MCF 10A (cell line): ENCODE measurements at regions not wholly inside any gene's neighbourhood (a gene's known extent, or its start where the extent isn't known, plus 50 kb on each side); places are given as distances from the start of the nearest gene placed in this dataset.

ENCODE experiments used
- BruUV-seq: library from RNA; stranded (reverse); fragments of 400-500 nt; replicated peaks from 2 replicates; lab custom pipeline; 2021; lab: Mats Ljungman, UMichigan
- CTCF ChIA-PET: fragments of 300-600 bp; sonication (Branson Sonifier 250); formaldehyde crosslinking; extraction: SDS; loops from one replicate; lab custom pipeline; 2021; ENCODE audit warnings: antibody characterized with exemption, inconsistent platforms; lab: Yijun Ruan, JAX
- POLR2A ChIA-PET: fragments of 300-600, 350-650 bp; sonication (Branson Sonifier 250); formaldehyde crosslinking; extraction: SDS; loops from one replicate; lab custom pipeline; 2020; ENCODE audit warnings: antibody characterized with exemption, inconsistent platforms; lab: Yijun Ruan, JAX
- DNase-seq: peaks from one replicate; pipeline ENCODE4 v3.0.0-alpha.2; 2018; ENCODE audit not compliant: unreplicated experiment
- H3K27ac Mint-ChIP-seq: one replicate; pipeline ENCODE4 v1.8.0; 2022; ENCODE audit warnings: mild to moderate bottlenecking, low read depth, mixed read lengths; ENCODE audit not compliant: unreplicated experiment
- H3K27me3 Mint-ChIP-seq: one replicate; pipeline ENCODE4 v1.8.0; 2022; ENCODE audit warnings: mixed read lengths; ENCODE audit not compliant: insufficient read depth, unreplicated experiment
- H3K36me3 Mint-ChIP-seq: one replicate; pipeline ENCODE4 v1.8.0; 2022; ENCODE audit warnings: mild to moderate bottlenecking, moderate library complexity, mixed read lengths; ENCODE audit not compliant: insufficient read depth, unreplicated experiment
- H3K4me1 Mint-ChIP-seq: one replicate; pipeline ENCODE4 v1.8.0; 2022; ENCODE audit warnings: mixed read lengths; ENCODE audit not compliant: insufficient read depth, unreplicated experiment
- H3K4me3 Mint-ChIP-seq: one replicate; pipeline ENCODE4 v1.8.0; 2022; ENCODE audit warnings: mild to moderate bottlenecking, moderate library complexity, mixed read lengths; ENCODE audit not compliant: unreplicated experiment
- H3K9me3 Mint-ChIP-seq: one replicate; pipeline ENCODE4 v1.8.0; 2022; ENCODE audit warnings: mixed read lengths; ENCODE audit not compliant: unreplicated experiment
- CTCF ChIP-seq: fragments of 200-600 bp; IDR thresholded peaks from one replicate; pipeline ENCODE4 v1.8.0; 2022; ENCODE audit warnings: antibody characterized with exemption, mild to moderate bottlenecking; ENCODE audit not compliant: unreplicated experiment
- intact Hi-C: fragments of 100-400 bp; cut with micrococcal nuclease; formaldehyde crosslinking; loops from 2 replicates; pipeline ENCODE4 v1.14.1; 2022

GRCh38 chr6:168181316-168181715 lies 102.3 kb upstream of the FRMD1 start:
- no TSS peak for BruUV-seq
- H3K27me3 Mint-ChIP-seq = peaks cover 23% of the 10 kb centered on the region
- intact Hi-C loops = no loop called here
- ChIA-PET CTCF (interaction anchor here (0.8 kb wide), 1 partner anchor 24 kb away, joined by 3 read pairs; no protein-coding TSS in a partner anchor), POLR2A (no interaction called here)
- H3K36me3 Mint-ChIP-seq = peaks cover 5% of the 10 kb centered on the region
- H3K4me3 Mint-ChIP-seq = no peak overlapping the region
- no peak overlapping the region for H3K27ac Mint-ChIP-seq
- no peaks in the 10 kb centered on the region for H3K4me1 Mint-ChIP-seq
- TF ChIP-seq CTCF = no peak
- no peaks in the 10 kb centered on the region for H3K9me3 Mint-ChIP-seq
- no peak for DNase-seq

- no peaks in the 10 kb centered on the region for H3K4me1 Mint-ChIP-seq
- H3K27ac Mint-ChIP-seq = no peak overlapping the region
- H3K36me3 Mint-ChIP-seq = peaks cover 5% of the 10 kb centered on the region
- no peak for TF ChIP-seq CTCF
- DNase-seq = peak; percentile 38
- H3K9me3 Mint-ChIP-seq = no peaks in the 10 kb centered on the region
- intact Hi-C loops = no loop called here
- ChIA-PET POLR2A (no interaction called here), CTCF (interaction anchor here (0.8 kb wide), 1 partner anchor 23 kb away, joined by 3 read pairs; no protein-coding TSS in a partner anchor)
- peaks cover 23% of the 10 kb centered on the region for H3K27me3 Mint-ChIP-seq
- H3K4me3 Mint-ChIP-seq = no peak overlapping the region
- BruUV-seq = no TSS peak
Observed at GRCh38 chr6:168180548-168181011, 101.6 kb upstream of the FRMD1 start.

- intact Hi-C loops = no loop called here
- Mint-ChIP-seq H3K9me3 (no peaks in the 10 kb centered on the region), H3K27ac (no peak overlapping the region), H3K27me3 (peaks cover 24% of the 10 kb centered on the region), H3K36me3 (peaks cover 5% of the 10 kb centered on the region), H3K4me3 (no peak overlapping the region), H3K4me1 (no peaks in the 10 kb centered on the region)
- CTCF ChIA-PET = no interaction called here
- POLR2A ChIA-PET = no interaction called here
- BruUV-seq = no TSS peak
- DNase-seq = no peak
- no peak for TF ChIP-seq CTCF
Observed at GRCh38 chr6:168179702-168180382, 100.8 kb upstream of the FRMD1 start.

DNA sequence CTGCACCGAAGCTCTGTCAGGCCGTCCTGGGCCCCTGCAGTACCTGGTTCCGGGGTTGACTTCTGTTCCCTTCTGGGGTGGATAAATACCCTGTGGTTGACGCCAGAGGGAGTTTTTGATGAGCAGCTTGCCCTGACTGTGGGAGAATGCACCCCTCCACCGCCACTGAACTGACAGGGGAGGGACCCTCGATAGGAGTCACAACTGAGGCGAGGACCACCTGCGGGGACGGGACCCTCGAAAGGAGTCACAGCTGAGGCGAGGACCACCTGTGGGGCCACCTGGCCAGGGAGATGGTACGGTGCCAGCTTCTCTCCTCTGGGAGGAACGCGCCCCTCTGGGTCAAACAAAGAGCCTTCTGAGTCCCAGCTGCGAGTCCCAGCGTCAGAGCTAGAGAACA lies 100.1 kb upstream of the FRMD1 start:
- Mint-ChIP-seq H3K9me3 (no peaks in the 10 kb centered on the region), H3K4me3 (no peak overlapping the region), H3K4me1 (no peaks in the 10 kb centered on the region), H3K27me3 (peaks cover 31% of the 10 kb centered on the region), H3K36me3 (peaks cover 5% of the 10 kb centered on the region), H3K27ac (no peak overlapping the region)
- intact Hi-C loops = no loop called here
- no TSS peak for BruUV-seq
- DNase-seq = no peak
- no peak for TF ChIP-seq CTCF
- ChIA-PET POLR2A (interaction anchor here (0.9 kb wide), 1 partner anchor 9 kb away, joined by 4 read pairs; no protein-coding TSS in a partner anchor), CTCF (interaction anchor here (0.6 kb wide), 1 partner anchor 1787 kb away, joined by 3 read pairs; no protein-coding TSS in a partner anchor)
